NCI-H2196 treated with DMSO at 0.1 percent for 48 hours (cell line): ENCODE measurements at regions not wholly inside any gene's neighbourhood (a gene's known extent, or its start where the extent isn't known, plus 50 kb on each side); places are given as distances from the start of the nearest gene placed in this dataset.

ENCODE experiments used
- DNase-seq: peaks from one replicate; lab custom pipeline; 2025; ENCODE audit not compliant: unreplicated experiment; lab: John Stamatoyannopoulos, UW

DNA sequence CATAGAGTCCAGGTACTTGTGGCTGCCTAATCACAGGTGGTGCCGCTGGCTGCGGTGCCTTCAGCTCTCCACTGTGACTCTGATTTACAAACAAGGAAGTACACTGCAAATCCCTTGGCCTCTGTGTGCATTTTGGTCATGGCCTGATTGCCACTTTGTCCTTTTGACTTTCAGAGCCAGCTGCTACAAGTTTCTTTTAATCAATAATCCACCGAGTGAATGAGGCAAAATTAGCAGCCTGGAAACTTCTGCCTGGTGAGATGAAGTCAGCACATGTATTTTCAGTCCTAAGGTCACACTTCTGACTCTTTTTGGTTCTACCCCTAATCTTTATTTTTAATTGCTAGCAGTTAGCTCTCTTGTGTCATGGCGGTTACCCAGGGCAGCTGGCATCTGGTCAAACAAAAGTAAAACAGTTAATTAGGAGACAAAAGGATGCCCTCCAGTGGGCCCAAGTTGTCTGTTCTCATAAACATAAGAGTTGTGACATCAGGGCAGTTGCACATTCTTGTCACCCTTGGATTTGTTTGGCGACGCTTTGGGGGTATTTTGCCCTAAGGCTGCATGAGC lies 62.3 kb upstream of the LNX1 start:
- no peak for DNase-seq

DNA sequence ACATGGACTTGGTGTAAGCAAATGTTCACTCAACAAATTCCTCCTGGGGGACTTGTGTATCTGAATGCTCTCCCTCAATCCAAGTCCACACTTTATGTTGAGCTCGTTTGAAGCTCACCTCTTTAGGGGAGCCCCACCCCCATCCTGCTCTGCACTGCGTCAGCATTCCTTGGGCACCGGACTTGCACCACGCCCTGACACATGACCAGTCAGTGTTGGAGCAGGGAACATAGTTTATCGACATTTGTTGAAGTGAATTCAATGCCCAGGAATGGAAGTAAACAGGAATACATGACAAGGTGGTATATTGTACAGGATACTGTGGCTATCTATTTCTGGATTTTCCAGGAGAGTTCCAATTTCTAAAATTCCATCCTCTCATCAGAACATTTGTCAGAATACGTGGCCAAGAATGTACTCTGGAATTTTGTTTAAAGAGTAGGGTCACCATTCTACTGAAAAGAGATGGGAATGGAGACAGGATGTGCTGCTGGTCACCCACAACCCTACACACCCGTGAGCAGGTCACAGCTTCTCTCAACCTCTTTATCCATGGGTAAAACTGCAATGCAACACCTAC lies 60.0 kb upstream of the LNX1 start:
- no peak for DNase-seq

DNA sequence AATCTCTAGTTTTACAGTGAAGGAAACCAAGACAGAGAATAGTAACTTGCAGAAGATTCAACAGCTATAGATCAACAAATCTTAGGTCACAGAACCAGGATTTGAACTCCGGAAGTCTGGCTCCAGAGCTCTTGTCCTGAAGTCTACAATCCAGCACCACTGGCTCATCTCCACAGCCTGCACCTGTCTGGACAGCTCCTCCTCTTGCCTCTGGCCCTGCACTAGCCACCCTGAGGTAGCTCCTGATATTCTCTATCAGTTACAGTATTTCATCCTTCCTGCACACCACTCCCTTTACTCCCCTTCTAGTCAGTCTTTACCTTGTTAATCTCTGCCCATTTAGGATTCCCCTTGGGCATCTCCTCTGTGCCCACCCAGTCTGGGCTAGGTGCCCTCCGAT lies 58.1 kb upstream of the LNX1 start:
- DNase-seq: no peak

DNA sequence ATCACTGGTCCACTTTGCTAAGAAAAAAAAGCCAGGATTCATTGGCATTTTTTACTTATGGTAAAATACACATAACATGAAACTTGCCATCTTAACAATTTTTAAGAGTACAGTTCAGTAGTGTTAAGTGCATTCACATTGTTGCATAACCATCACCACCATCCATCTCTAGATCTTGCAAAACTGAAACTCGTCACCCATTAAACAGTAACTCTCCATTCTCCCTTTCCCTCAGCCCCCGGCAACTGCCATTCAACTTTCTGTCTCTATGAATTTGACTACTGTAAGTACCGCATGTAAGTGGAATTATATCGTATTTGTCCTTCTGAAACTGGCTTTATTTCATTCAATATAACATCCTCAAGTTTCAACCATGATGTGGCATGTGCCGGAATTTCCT lies 56.3 kb upstream of the LNX1 start:
- no peak for DNase-seq

DNA sequence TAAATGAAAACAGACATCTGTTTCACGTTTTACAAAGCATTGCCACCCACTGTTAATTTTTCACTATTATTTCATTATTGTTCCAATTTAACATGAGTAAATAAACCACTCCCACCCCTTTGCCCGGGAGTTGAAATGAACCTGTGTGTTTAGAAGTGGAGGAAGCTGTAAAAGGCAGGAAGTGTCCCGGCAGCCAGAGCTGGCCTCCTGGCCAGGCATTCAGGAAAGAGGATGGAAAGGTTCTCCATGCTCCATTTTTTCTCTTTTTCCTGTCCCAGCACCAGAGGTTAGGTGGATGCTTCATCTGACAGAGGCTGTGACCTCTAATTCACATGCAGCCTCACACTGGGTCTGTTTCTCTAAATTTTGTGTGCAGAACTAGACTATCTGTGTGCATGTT lies 55.5 kb upstream of the LNX1 start:
- no peak for DNase-seq

DNA sequence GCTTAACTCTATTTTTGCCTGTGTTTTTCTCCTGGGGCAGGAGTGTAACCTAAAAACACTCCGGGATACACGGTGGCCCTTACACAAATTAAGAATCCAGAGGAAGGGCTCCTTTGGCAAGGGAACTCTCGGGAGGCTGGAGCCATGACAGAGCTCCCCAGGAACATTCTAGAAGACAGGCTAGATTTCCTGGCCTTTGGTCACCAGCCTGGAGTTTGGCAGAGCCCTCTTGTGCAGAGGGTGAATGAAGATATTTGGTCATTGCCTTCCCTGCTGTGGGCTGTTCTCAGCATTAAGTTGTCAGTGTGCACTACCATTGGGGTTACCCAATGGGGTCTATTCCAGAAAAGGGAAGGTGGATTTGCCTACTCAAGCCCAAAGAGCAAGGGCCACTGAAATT lies 53.8 kb upstream of the LNX1 start:
- DNase-seq: no peak

DNA sequence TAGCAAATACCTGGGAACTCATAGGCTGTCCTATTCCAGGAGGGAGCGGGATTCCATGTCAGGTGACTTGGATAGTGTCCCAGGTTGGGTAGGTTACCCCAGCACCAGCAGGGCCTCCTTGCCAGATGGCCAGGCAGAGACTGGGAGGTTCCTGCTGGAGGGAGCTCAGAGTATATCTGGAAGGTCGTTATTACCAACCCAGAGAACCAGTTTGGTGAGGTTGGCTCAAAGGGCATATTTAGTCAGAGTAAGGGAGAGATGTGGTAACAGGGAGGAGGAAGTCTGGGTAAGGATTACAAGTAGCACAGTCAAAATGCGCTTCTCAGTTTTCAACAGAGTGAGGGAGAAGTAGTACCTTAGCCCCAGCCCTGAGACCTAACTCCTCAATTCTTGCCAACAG lies 53.3 kb upstream of the LNX1 start:
- no peak for DNase-seq
